HCT116 (cell line): ENCODE measurements at regions not wholly inside any gene's neighbourhood (a gene's known extent, or its start where the extent isn't known, plus 50 kb on each side); places are given as distances from the start of the nearest gene placed in this dataset.

Experiments used
- ATAC-seq: fragments of 200-7000 bp; cut with Tn5 transposase; 2 replicates; pipeline ENCODE4 v1.9.1; 2020; ENCODE audit warnings: mild to moderate bottlenecking, moderate library complexity
- BruUV-seq: library from RNA; stranded (reverse); fragments of 400-500 nt; replicated peaks from 2 replicates; lab custom pipeline; 2021; lab: Mats Ljungman, UMichigan
- CTCF ChIA-PET: fragments of 300-600 bp; sonication (Branson Sonifier 250); formaldehyde crosslinking; loops from one replicate; lab custom pipeline; 2021; ENCODE audit warnings: antibody characterized with exemption; lab: Charles Lee
- POLR2A ChIA-PET: fragments of 300-600, 350-600 bp; sonication (Branson Sonifier 250); formaldehyde crosslinking; loops from one replicate; lab custom pipeline; 2021; ENCODE audit warnings: antibody characterized with exemption; lab: Charles Lee
- RAD21 ChIA-PET, 2 experiments: fragments of 300-600 bp; sonication (Branson Sonifier 250); formaldehyde crosslinking; loops; one replicate each; lab custom pipeline; 2023; ENCODE audit warnings: low total read pairs in 2 of 2; ENCODE audit not compliant: uncharacterized antibody in 2 of 2, unreplicated experiment in 2 of 2, low non-redundant PET in 1 of 2; lab: Charles Lee
- DNase-seq: peaks from one replicate; pipeline ENCODE4 v3.0.0-alpha.2; 2010; ENCODE audit warnings: low read depth, low spot score
- H2AFZ ChIP-seq: fragments of 200-600 bp; shearing (Covaris generic), sonication (generic); 2 replicates; pipeline ENCODE4 v1.6.1; 2017; ENCODE audit warnings: low read depth, mixed run types, mixed read lengths, antibody characterized with exemption, low read length; ENCODE audit not compliant: poor library complexity, severe bottlenecking
- H3K27ac ChIP-seq: 2 replicates; pipeline ENCODE4 v1.5.1; 2012; ENCODE audit warnings: low read depth, low read length
- H3K27me3 ChIP-seq: fragments of 200-600 bp; sonication (generic); 2 replicates; pipeline ENCODE4 v1.6.1; 2016; ENCODE audit warnings: mixed run types, low read length, mixed read lengths; ENCODE audit not compliant: insufficient read depth
- H3K36me3 ChIP-seq, 2 experiments: fragments of 200-500 bp in 1 of 2; fragments of 200-600 bp in 1 of 2; sonication (Bioruptor generic) in 1 of 2; sonication (generic) in 1 of 2; 2 replicates each; pipeline versions ENCODE4 v1.5.1 to v1.6.1; 2014 to 2016; ENCODE audit warnings: low read length in 2 of 2, inconsistent platforms in 1 of 2, mixed read lengths in 1 of 2, mixed run types in 1 of 2; ENCODE audit not compliant: insufficient read depth in 2 of 2, control insufficient read depth in 1 of 2
- H3K4me1 ChIP-seq, 2 experiments: fragments of 200-600 bp in 1 of 2; sonication (generic) in 1 of 2; 2 replicates each; pipeline versions ENCODE4 v1.5.1 to v1.6.1; 2012 to 2017; ENCODE audit warnings: low read length in 2 of 2, inconsistent platforms in 1 of 2, mild to moderate bottlenecking in 1 of 2, mixed read lengths in 1 of 2, mixed run types in 1 of 2, moderate library complexity in 1 of 2; ENCODE audit not compliant: insufficient read depth in 2 of 2, control insufficient read depth in 1 of 2
- H3K4me2 ChIP-seq: fragments of 200-600 bp; sonication (generic); 2 replicates; pipeline ENCODE4 v1.6.1; 2017; ENCODE audit warnings: mixed run types, low read length, mixed read lengths
- H3K4me3 ChIP-seq, 2 experiments: fragments of 200-600 bp in 1 of 2; sonication (generic) in 1 of 2; replicated peaks in 1 of 2; 2 replicates each; pipeline ENCODE4 v1.5.1; 2011 to 2016; ENCODE audit warnings: low read length in 2 of 2, control low read depth in 1 of 2, low read depth in 1 of 2, mild to moderate bottlenecking in 1 of 2, mixed read lengths in 1 of 2, mixed run types in 1 of 2
- H3K79me2 ChIP-seq: fragments of 200-600 bp; sonication (generic); 2 replicates; pipeline ENCODE4 v1.6.1; 2017; ENCODE audit warnings: mild to moderate bottlenecking, mixed run types, low read length, moderate library complexity, mixed read lengths; ENCODE audit not compliant: insufficient read depth
- H3K9ac ChIP-seq: fragments of 200-600 bp; sonication (generic); 2 replicates; pipeline ENCODE4 v1.6.1; 2016; ENCODE audit warnings: low read length, mixed read lengths
- H3K9me2 ChIP-seq: fragments of 200-600 bp; sonication (generic), shearing (Covaris generic); 2 replicates; pipeline ENCODE4 v1.6.1; 2017; ENCODE audit warnings: mixed run types, mild to moderate bottlenecking, moderate library complexity; ENCODE audit not compliant: insufficient read depth
- H3K9me3 ChIP-seq, 2 experiments: fragments of 200-500 bp in 1 of 2; fragments of 200-600 bp in 1 of 2; sonication (Bioruptor generic) in 1 of 2; sonication (generic) in 1 of 2; 2 replicates each; pipeline ENCODE4 v1.6.1; 2014 to 2017; ENCODE audit warnings: low read length in 2 of 2, mixed read lengths in 2 of 2, inconsistent platforms in 1 of 2, low read depth in 1 of 2, mild to moderate bottlenecking in 1 of 2, mixed run types in 1 of 2, moderate library complexity in 1 of 2; ENCODE audit not compliant: control insufficient read depth in 1 of 2, insufficient read depth in 1 of 2
- H4K20me1 ChIP-seq: fragments of 200-600 bp; sonication (generic), shearing (Covaris generic); 2 replicates; pipeline ENCODE4 v1.6.1; 2017; ENCODE audit warnings: mixed run types, mild to moderate bottlenecking, moderate library complexity; ENCODE audit not compliant: insufficient read depth
- CBX3 ChIP-seq: IDR thresholded peaks from 2 replicates; pipeline ENCODE4 v1.6.1; 2012; ENCODE audit warnings: low read depth
- CEBPB ChIP-seq: IDR thresholded peaks from 2 replicates; pipeline ENCODE4 v1.6.1; 2012; ENCODE audit warnings: low read depth
- EGR1 ChIP-seq: IDR thresholded peaks from 2 replicates; pipeline ENCODE4 v1.6.1; 2012; ENCODE audit warnings: low read depth
- ELF1 ChIP-seq: IDR thresholded peaks from 2 replicates; pipeline ENCODE4 v1.6.1; 2012; ENCODE audit warnings: low read depth, borderline replicate concordance
- EZH2 ChIP-seq: fragments of 200-600 bp; sonication (generic); IDR thresholded peaks from 2 replicates; pipeline ENCODE4 v1.6.1; 2017; ENCODE audit warnings: antibody characterized with exemption, mixed run types
- EZH2phosphoT487 ChIP-seq: fragments of 200-600 bp; IDR thresholded peaks from 2 replicates; pipeline ENCODE4 v1.6.1; 2018; ENCODE audit warnings: antibody characterized with exemption, borderline replicate concordance
- JUND ChIP-seq: IDR thresholded peaks from 2 replicates; pipeline ENCODE4 v1.6.1; 2012
- POLR2A ChIP-seq: IDR thresholded peaks from 2 replicates; pipeline ENCODE4 v1.7.0; 2011; ENCODE audit warnings: borderline replicate concordance; ENCODE audit not compliant: insufficient read depth, insufficient read length; ENCODE audit errors: extremely low read depth
- POLR2AphosphoS5 ChIP-seq: IDR thresholded peaks from 2 replicates; pipeline ENCODE4 v1.6.1; 2011; ENCODE audit warnings: mild to moderate bottlenecking, low read depth, low read length, moderate library complexity
- RAD21 ChIP-seq: IDR thresholded peaks from 2 replicates; pipeline ENCODE4 v1.6.1; 2012; ENCODE audit warnings: low read depth, mild to moderate bottlenecking
- SP1 ChIP-seq: IDR thresholded peaks from 2 replicates; pipeline ENCODE4 v1.6.1; 2012; ENCODE audit warnings: low read depth
- SRF ChIP-seq: IDR thresholded peaks from 2 replicates; pipeline ENCODE4 v1.6.1; 2012; ENCODE audit warnings: low read depth
- ZFX ChIP-seq: fragments of 450-650 bp; IDR thresholded peaks from 2 replicates; pipeline ENCODE4 v1.6.1; 2017
- ZNF274 ChIP-seq: fragments of 200-500 bp; sonication (Bioruptor generic); IDR thresholded peaks from 2 replicates; pipeline ENCODE4 v1.6.1; 2014; ENCODE audit warnings: mild to moderate bottlenecking, low read depth, low read length, inconsistent platforms
- intact Hi-C: fragments of 100-400 bp; cut with micrococcal nuclease; formaldehyde crosslinking; loops from 2 replicates; pipeline ENCODE4 v1.10.0; 2022
- TF ChIP-seq, protein P1 (sequence below): IDR thresholded peaks from 2 replicates; pipeline ENCODE4 v1.6.1; 2011; ENCODE audit warnings: mild to moderate bottlenecking, low read length, moderate library complexity; ENCODE audit not compliant: insufficient replicate concordance; ENCODE audit errors: extremely low read depth
- TF ChIP-seq, protein P2 (sequence below): IDR thresholded peaks from 2 replicates; pipeline ENCODE4 v1.6.1; 2012; ENCODE audit warnings: low read depth

DNA sequence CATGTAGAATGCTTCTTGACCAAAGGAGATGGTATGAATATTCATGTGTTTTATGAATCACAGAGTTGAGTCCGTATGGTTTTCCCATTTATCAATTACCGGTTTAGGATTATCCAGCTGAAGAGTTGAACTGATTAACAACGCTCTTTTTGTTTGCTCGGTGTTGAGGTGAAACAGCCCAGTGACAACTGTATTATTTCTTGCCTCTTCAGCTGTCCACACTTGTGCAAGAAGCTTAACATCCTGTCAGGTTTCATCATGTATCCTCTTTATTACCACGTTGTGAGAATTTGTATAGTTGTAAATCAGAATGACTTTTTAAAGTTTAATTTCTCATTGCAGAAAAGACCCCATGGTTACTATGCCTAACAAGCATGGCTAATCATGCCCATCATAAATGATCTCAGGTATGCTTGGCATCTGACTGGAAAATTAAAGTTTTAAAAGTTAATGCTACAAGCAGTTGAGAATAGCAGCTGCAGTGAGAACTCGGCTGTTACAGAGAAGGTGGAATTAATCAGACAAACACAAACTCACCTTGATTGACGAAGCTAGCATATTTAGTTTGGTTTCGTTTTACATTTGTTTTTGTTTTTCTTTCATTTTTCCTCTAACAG, 563.2 kb upstream of the ADGRL2 start:
- Histone ChIP-seq H3K79me2 (no peaks in the 10 kb centered on the region), H2AFZ (no peak overlapping the region), H3K9ac (no peak overlapping the region), H3K4me1 (no peaks in the 10 kb centered on the region), H3K27me3 (no peaks in the 10 kb centered on the region), H4K20me1 (no peaks in the 10 kb centered on the region), H3K4me2 (no peak overlapping the region), H3K9me3 (no peaks in the 10 kb centered on the region; a peak in 1 of 4 replicates), H3K36me3 (no peaks in the 10 kb centered on the region), H3K9me2 (no peaks in the 10 kb centered on the region), H3K4me3 (no peak overlapping the region), H3K27ac (no peak overlapping the region)
- ChIA-PET CTCF (no interaction called here), RAD21 (no interaction called here), POLR2A (no interaction called here)
- TF ChIP-seq SP1 (no peak), EGR1 (no peak), CEBPB (no peak), CBX3 (no peak), POLR2A (no peak), ZFX (no peak), POLR2AphosphoS5 (no peak), RAD21 (no peak), SRF (no peak)
- intact Hi-C loops: no loop called here
- ATAC-seq (no peak), DNase-seq (no peak)
- BruUV-seq: no TSS peak

DNA sequence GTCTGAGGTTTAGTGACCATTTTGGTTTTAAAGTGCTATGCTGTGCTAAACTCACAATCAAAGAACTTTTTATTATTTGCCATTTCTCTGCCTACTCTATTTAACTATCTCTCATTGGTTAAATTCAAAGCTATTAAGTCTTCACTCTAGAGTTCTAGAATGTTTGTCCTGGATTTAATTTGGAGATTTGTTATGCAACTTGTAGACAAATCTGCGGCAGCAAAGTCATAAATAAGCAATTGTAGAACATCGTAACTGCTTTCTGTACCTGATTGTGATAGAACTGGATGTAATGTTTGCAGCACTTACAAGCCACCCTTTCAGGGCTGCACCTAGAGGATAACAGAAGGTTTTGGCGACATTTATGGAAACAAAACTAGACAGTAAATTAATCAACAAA, 566.5 kb upstream of the ADGRL2 start:
- CTCF ChIA-PET: no interaction called here
- ATAC-seq: no peak
- intact Hi-C loops: no loop called here
- no peak for DNase-seq
- TF ChIP-seq EZH2phosphoT487 (no peak), ZFX (no peak), ELF1 (no peak), JUND (no peak), EZH2 (no peak), SRF (no peak), CEBPB (no peak), SP1 (no peak), ZNF274 (no peak)
- TF ChIP-seq, protein P1, sequence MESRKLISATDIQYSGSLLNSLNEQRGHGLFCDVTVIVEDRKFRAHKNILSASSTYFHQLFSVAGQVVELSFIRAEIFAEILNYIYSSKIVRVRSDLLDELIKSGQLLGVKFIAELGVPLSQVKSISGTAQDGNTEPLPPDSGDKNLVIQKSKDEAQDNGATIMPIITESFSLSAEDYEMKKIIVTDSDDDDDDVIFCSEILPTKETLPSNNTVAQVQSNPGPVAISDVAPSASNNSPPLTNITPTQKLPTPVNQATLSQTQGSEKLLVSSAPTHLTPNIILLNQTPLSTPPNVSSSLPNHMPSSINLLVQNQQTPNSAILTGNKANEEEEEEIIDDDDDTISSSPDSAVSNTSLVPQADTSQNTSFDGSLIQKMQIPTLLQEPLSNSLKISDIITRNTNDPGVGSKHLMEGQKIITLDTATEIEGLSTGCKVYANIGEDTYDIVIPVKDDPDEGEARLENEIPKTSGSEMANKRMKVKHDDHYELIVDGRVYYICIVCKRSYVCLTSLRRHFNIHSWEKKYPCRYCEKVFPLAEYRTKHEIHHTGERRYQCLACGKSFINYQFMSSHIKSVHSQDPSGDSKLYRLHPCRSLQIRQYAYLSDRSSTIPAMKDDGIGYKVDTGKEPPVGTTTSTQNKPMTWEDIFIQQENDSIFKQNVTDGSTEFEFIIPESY: no peak
- TF ChIP-seq, protein P2, sequence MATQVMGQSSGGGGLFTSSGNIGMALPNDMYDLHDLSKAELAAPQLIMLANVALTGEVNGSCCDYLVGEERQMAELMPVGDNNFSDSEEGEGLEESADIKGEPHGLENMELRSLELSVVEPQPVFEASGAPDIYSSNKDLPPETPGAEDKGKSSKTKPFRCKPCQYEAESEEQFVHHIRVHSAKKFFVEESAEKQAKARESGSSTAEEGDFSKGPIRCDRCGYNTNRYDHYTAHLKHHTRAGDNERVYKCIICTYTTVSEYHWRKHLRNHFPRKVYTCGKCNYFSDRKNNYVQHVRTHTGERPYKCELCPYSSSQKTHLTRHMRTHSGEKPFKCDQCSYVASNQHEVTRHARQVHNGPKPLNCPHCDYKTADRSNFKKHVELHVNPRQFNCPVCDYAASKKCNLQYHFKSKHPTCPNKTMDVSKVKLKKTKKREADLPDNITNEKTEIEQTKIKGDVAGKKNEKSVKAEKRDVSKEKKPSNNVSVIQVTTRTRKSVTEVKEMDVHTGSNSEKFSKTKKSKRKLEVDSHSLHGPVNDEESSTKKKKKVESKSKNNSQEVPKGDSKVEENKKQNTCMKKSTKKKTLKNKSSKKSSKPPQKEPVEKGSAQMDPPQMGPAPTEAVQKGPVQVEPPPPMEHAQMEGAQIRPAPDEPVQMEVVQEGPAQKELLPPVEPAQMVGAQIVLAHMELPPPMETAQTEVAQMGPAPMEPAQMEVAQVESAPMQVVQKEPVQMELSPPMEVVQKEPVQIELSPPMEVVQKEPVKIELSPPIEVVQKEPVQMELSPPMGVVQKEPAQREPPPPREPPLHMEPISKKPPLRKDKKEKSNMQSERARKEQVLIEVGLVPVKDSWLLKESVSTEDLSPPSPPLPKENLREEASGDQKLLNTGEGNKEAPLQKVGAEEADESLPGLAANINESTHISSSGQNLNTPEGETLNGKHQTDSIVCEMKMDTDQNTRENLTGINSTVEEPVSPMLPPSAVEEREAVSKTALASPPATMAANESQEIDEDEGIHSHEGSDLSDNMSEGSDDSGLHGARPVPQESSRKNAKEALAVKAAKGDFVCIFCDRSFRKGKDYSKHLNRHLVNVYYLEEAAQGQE: no peak
- Histone ChIP-seq H3K9me2 (no peaks in the 10 kb centered on the region), H3K27ac (no peak overlapping the region), H3K36me3 (no peaks in the 10 kb centered on the region), H2AFZ (no peak overlapping the region), H3K9me3 (no peaks in the 10 kb centered on the region), H3K4me3 (no peak overlapping the region), H4K20me1 (no peaks in the 10 kb centered on the region), H3K4me1 (no peaks in the 10 kb centered on the region), H3K4me2 (no peak overlapping the region), H3K9ac (no peak overlapping the region), H3K27me3 (no peaks in the 10 kb centered on the region), H3K79me2 (no peaks in the 10 kb centered on the region)
- BruUV-seq: no TSS peak
- RAD21 ChIA-PET: no interaction called here
- POLR2A ChIA-PET: no interaction called here
